ENCODE measurements at regions not wholly inside any gene's neighbourhood (a gene's known extent, or its start where the extent isn't known, plus 50 kb on each side); places are given as distances from the start of the nearest gene placed in this dataset.
"Not testable (repeated sequence)": the region's sequence is repeated elsewhere in the genome, so short reads cannot be mapped to it uniquely, and the experiment has no call there.

DNA sequence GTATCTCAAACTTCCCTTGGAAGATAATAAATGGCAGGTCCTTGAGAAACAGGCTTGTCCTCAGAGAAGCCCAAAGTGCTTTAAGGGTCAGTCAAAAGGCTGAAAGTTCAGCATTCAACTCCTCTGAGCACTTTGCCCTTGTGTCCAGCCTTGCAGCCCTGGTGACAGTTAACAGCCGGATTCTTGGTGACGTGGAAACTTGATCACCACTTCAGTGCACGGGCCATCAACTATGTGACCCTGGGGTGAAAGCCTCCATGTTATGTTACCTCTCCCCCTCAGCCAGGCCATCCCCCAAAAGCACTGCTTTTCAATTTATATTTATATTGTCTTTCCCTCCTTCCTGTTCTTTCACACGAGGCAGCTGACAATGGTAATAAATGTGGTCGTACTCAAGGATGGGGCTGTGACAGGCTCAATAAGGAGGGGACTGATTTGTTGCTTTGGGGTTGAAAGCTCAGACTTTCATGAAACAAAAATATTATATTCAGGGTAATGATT, 164.0 kb upstream of the NRP1 start:
- DNase-seq = no peak

DNA sequence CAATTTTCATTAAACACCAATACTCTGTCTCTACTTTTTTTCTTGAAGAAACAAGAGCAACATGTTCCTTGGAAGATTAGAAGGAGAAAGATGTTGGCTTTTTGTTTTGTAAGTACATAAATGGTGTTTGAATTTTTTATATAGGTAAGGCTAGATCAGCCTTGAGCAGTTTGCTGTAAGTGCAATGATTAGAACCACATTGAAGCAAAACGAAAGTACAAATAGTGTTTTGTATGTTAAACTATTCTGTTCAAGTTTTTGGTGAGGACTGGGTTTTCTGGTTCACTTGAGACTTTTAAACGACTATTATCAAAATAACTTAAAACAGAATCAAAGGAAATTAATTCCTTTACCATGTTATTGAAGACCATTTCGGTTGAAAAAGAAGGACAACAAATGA, 162.9 kb upstream of the NRP1 start:
- no peak for DNase-seq

DNA sequence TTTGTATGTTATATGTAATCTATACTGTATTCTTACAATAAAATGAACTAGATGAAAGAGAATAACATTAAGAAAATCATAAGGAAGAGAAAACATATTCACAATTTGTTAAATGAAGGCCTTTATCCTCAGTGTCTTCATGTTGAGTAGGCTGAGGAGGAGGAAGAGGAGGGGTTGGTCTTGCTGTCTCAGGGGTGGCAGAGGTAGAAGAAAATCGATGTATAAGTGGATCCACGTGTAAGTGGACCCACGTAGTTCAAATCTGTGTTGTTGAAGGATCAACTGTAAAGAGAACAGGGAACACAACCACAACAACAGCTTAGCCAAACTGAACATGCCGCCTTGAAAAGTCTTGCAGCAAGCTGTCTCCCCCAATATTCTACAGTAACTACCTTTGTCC, 161.6 kb upstream of the NRP1 start:
- no peak for DNase-seq

DNA sequence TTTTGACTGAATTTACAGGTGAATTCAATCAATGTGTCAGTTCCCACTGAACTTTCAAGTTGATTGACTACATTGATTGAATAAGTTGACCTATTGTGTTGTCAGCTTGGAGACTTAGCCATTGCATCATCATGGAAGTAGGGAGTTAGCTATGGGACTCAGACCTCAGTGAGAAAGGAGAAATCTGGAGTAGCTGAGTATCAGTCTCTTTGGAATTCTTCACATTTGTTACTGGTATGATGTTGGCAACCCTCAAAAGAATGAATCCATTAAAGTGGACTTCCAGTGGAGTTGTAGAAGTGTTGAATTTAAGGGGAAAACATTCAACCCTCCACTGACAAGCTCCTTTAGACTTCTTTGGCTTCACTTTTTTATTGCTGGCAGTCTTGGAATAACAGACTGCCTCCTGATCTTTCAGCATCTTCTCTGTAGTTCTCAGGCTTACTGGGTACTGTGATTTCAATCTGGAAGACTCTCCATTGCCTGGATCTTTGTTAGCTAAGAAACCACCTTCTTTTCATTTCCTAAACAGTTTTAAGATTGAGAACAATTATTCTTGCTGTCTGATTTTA, 160.3 kb upstream of the NRP1 start:
- DNase-seq = no peak

DNA sequence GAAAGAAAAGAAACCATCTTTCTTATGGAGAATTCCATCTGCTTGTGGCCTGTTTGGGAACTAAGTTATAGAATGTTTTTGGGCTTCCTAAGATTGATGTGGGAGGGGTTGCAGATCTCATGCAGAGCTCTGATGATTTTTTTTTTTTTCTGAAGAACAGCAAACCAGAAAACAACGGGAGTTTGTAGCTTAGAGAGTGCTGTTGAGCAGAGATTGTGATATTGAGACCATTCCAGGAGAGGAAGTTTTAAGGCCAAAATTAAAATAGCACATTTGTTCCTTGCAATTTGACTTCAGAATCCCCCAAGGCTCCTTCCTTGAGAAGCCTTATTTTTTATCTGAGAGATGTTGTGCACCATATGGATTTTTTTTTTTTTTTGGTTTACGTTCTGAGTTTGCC, 159.5 kb upstream of the NRP1 start:
- DNase-seq = no peak

DNA sequence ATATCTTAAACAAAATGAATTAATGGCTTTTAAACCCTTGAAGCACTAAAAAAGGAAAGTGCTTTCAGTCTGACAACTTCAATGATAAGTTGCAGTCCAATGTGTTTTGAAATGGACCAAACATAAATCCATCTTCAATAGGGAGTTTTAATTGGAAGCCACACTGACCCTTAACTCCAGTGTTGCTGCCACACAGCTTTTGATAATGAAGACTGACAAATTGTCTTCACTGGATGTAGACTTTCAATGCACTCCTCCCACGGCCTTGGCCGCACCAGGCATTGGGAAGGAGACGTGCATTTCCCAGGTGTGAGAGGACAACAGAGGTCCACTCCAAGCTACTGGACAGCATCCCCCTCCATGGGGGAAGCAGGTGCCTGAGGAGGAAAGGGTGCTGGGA, 159.0 kb upstream of the NRP1 start:
- no peak for DNase-seq

DNA sequence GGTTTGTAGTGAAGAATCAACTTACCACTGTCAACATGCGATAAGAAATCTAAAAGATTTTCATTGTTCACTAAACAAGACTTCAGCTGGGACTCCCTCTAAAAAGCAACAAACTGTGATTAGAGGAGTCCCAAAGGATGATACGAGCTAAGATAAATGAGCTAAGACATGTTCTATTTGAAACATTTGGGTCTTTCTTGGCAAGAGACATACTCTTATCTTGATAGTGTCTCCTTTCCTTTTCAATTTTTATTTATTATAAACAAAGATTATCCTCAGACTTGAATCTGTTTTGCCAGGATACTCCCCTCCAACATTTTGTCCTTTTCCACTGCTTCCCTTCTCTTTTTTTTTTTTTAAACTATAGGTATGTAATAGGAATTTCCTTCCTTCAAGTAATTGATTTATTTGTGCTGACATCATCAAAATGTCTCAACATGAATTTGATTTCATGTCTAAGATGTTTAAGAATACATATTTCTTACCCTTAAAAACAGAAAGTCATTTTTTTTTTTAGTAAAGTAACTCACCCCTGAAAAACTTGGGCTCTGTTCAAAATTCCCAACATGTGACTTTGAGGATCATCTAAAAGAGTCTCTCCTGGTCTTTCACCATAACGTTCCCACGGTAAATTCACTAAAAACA, 158.4 kb upstream of the NRP1 start:
- no peak for DNase-seq

DNA sequence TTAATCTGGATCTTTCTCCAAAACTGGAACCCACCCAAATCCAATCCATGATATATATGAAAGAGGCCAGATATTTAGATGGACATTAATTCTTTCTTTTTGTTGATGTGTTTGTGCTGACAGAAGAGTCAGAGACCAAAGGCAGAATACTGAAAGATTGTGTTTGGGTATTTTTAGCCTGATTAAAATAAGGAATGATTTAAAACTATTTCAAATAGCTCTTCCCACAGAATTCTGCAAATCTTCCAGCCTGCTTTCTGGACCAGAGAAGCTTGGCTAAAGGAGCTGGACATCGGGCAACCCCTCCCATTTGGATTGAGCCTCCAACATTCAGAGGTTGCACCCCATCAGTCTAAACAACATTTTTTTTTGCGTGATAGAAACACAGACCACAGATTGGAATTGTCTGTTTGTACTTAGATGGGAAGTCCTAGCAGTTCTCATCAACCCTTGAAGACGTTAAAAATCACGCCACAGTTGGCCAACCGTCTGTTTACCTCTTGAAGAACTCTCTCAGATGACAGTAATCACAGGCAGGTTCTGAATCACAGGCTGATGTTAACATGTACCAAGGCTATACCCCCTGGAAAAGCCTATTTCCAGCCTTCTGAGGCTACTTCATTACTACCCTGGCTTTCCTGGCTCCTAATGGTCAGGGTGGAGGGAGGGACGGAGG, 155.2 kb upstream of the NRP1 start:
- DNase-seq = no peak

DNA sequence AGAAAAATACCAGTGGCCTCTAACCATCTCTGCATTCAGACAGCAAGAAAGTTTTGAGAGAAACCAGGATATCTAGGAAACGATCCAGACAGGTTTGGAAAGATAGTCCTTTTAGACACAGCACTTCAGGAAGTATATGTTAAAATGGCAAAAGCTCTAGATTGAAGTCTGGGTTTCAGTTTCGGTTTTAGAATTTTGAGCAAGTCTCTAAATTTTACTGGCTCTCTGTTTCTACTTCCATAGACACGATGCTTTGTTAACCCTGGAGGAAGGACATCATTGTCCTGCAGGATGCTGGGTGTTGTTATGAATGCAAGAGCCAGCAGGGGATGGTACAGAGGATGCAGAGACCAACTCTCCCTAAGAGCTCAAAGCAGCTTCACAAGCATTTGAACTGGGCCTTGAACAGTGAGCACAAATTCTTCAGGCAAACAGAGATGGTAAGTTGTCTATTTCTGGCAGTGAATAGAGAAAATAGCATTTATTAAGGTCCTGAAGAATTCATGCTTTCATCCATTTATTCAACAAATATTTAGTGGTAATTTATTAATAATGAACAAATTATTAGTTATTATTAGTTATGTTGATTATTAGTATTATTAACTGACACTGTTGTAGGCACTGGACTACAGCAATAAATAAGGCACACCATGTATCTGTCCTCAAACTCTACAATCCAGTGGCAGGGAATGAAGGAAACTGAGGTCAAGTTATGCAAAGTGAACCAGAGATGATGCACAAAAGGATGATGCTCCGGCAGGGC, 152.7 kb upstream of the NRP1 start:
- DNase-seq = no peak

DNA sequence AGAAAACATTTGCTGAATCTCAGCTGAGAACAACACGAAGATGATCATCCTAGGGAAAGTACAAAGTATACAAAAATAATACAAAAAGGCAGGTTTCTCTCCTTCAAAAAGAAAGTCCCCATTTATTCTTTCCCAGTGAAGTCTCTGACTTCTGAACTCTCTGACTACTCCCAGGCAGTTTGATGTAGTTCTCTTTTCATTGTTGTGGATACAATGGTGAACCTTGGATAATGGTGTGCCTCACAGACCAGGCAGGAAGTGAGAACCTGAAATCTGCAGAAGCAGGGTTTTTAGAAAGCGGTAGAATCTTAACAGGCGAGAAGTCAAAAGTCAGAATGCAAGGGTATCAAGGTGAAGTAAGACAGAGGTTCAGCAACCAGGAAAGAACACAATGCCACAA, 150.8 kb upstream of the NRP1 start:
- DNase-seq = no peak

DNA sequence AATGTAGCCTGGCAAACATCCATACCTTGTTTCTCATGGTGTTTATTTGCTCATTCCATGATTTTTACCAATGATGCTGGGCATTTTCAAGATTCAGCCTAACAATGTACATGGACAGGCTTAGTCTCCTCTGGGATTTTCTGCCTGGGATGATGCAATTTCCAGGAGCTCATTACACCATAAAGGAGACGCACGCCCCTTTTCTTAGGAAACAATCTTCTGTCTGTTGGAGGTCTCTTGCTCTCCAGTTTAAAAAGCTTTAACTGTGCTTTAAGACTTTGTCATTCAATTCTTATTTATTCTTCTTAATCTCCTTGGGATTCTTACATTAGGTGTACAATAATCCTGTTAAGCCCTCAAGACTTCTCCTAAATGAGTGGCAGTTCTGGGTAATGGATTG, 150.3 kb upstream of the NRP1 start:
- DNase-seq = no peak

DNA sequence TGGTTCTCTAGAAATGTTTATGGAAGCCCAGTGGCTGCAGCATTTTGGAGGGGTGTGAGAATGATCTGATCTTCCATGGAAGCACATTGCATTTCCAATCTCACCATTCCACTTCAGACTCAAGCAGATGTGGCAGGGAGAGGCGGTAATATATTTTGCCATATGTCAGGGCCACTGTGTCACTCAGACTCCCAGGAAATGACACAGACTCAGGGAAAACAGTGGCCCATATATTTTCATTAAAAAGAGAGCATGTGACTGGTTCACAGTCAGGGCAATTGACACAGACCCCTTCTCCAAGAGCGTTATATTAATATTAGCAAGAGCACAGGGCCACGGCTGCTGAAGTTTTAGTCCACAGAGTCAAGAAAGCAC, 149.3 kb upstream of the NRP1 start:
- no peak for DNase-seq

DNA sequence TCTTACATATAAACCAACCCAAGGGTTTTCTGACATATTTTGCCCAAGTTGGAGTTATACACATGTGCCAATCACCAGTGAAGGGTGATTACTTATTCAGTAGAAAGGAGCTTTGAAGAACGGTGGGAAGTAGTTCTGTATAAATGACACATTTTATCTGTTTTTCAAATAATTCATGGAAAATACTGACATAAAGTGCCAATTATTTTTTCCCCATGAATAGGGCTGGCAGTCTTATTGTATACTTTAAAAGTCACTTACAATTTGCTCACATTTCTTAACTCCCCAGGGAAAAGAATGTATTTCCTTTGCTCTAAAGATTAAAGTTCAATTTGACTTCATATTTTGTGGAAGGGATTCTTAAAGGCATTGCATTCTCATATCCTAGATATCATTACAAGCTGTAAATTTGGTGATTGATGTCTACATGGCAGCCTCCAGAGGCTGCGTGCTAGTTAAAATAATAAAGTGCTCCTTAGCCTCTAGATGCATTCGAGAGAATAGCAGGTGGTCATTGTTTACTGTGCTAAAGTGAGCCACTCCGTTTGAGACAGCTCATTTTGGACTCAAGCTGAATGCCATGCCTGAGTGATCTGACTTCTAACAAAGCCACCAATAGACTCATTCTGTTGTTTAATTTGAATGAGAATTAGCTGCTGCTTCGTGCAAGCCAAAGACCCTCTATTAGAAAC, 148.8 kb upstream of the NRP1 start:
- DNase-seq = no peak

DNA sequence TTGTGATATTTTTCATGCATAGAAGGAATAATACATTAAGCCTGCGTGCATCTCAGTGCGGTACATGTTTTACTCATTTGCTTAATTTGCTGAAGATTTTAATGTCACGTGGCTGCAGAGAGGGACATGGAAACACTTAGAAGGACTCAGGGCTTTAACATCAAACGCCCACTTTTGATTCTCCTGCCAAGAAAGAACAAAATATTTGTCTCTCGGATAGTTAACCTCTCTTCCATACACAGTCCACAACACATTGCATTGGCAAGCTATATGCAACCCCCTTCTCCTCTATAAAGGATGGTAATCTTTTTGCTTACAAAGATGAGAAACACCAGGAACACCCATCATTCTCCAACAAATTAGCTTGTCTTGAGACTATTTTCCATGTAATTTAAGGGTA, 148.0 kb upstream of the NRP1 start:
- DNase-seq = no peak

DNA sequence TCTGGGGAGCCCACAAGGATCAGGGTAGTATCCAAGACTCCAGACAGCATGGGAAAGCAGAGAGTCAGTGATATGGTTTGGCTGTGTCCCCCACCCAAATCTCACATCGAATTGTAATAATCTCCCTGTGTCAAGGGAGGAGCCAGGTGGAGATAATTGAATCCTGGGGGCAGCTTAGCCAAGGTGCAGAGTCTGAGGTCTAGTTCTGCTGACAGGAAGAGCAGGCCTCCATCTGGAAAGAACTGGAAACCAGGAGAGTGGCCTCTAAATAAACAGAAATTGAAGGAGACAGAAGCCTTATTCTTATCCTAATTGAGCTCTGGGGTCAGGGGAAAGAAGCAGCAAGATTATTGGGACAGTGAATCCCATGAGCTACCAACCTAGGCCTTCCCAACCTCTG, 146.7 kb upstream of the NRP1 start:
- DNase-seq = no peak

DNA sequence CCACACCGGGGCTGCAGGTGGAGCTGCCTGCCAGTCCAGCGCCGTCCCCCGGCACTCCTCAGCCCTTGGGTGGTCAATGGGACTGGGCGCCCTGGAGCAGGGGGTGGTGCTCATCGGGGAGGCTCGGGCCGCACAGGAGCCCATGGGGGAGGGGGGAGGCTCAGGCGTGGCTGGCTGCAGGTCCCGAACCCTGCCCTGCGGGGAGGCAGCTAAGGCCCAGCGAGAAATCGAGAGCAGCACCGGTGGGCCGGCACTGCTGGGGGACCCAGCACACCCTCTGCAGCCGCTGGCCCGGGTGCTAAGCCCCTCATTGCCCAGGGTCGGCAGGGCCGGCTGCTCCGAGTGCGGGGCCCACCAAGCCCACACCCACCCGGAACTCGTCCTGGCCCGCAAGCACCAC, 145.9 kb upstream of the NRP1 start:
- DNase-seq = not testable (repeated sequence)

DNA sequence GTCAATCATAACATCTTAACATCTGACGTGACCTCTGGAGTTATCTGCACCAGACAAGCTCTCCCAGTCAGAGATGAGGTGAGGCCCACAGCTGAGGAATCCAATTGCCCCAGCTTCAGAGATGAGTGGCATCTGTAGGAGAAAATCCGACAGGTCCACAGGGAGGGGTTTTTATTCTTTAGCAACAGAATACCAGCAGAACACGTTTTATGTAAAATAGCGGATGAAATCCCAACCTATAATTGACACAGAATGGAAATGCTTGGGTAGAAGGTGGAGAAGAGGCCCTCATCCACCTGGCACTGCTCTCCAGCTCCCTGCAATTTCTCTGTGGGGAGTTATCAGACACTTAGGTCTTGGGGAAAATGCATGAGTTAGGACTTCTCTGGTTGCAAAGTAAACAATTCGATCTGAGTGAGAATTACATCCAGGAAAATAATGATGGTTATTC, 144.2 kb upstream of the NRP1 start:
- DNase-seq = no peak

DNA sequence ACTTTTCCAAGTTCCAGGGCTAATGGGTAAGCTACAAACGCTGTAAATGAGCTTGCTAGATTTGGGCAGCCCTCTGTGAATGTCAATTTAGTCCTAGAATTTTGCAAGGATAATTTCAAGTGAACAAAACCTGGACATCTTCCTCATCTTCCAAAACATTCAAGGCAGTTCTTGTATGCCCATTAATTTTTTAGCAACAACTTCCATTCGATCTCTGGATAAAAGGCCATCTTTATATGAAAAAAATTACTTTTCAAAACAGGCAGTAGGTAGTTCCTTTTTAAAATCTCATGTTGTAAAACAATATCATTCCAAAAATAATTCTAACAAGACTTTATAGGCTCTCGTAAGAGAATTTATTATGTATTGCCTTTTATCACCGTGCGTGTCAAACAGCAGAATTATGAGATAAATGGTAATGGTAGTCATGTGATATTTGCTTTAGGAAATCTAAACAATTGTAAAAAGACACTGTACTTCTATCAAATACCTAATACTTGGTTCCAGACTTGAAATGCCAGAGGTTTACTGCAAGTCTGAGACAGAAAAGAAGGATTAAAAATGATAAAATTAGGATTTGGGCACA, 143.7 kb upstream of the NRP1 start:
- no peak for DNase-seq

DNA sequence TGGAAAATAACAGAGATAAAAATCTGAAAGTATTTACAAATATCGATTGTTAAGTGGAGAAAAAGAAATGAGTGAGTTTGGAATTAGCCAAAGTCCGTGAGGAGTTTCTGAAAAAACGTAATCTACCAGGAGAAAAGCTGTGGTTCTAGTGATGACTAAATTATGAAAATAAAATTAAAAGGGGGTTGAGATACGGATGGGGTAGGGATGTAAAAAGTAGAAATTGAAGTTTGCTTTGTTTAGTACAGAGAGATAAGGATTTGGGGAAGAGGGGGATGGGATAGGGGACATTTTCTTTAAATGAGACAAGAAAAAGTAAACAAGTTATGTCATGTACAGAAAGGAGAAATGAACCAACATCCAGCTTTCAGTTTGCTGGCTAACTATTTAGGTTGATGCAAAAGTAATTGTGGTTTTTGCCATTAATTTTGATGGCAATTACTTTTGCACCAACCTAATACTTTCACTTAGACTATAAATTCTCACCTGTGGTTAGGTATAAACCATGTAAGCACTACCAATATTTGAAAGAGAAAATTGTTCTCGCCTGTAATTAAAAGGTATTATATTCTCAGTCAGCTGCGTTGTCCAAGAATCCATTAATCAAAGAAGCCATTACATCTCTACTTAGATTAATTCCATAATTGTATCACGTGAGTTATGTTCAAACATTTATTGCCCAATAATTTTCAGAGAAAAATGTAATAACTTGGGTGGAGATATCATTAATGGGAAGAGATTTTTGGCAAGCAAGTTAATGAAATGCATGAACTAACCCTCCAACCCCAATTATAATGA, 143.0 kb upstream of the NRP1 start:
- no peak for DNase-seq

DNA sequence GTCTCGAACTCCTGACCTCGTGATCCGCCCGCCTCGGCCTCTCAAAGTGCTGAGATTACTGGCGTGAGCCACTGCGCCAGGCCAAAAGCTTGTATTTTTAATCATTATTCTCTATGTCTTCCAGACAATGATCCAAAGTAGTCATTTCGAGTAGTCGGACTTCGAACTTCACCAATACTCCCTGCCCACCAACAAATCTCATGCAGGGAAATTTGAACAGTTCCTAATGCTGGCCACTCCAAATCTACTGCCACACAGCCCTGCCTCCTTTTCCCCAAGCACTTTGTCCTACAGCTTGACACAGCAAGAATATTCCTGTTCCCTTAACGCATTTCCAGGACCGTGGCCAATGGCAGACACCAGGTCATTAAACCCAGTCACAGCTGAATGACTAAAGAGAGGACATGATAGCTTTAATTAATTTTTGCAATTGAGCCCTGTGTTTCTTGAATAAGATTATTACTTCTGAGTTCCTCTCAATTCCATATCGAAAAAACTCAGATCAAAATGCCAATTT, 142.3 kb upstream of the NRP1 start:
- no peak for DNase-seq

DNA sequence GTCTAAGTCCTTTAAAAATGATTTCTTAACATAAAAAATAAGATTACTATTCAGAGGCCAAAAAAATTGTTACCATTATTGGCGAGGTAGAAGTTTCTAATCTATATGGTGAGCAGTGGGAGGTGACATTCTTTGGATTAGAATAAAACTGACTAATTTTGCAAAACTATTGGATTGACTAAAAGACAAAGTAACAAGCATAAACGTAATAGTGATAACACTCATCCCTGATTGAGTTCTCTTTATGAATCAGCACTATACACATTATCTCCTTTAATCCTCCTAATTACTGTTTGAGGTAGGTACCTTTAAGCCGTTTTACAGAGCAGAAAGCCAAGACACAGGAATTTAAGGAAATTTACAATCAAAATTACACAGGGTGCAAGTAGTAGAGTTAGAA, 139.2 kb upstream of the NRP1 start:
- DNase-seq = no peak
